ENCODE measurements at regions not wholly inside any gene's neighbourhood (a gene's known extent, or its start where the extent isn't known, plus 50 kb on each side); places are given as distances from the start of the nearest gene placed in this dataset.
"Not testable (repeated sequence)": the region's sequence is repeated elsewhere in the genome, so short reads cannot be mapped to it uniquely, and the experiment has no call there.

- DNase-seq (ENCODE audit: low read depth in 2 of 2), result no peak
Observed at GRCh38 chr4:66035701-66036100, 365.4 kb upstream of the EPHA5 start.

DNA sequence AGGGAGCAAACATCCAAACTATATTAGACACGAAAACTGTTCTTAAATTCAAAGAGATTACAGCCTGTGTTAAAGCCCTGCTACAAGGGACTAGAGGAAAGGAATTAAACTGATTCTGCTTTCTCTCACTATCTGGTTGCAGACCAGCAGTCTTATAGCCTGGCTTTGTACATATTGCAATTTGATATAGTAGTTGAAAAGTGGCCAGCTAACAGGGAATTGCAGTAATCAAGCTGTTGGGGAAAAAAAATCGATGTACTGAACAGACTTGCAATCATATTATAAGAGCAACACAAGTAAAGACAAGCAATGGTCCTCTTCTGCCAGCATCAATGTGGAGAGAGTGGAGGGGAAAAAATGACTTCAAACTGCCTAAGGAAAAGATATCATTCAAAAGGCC is 364.4 kb upstream of the EPHA5 start:
- no peak for DNase-seq (ENCODE audit: low read depth in 2 of 2)

GRCh38 chr4:66034262-66034661 is 364.0 kb upstream of the EPHA5 start:
- DNase-seq (ENCODE audit: low read depth in 2 of 2), result no peak

DNA sequence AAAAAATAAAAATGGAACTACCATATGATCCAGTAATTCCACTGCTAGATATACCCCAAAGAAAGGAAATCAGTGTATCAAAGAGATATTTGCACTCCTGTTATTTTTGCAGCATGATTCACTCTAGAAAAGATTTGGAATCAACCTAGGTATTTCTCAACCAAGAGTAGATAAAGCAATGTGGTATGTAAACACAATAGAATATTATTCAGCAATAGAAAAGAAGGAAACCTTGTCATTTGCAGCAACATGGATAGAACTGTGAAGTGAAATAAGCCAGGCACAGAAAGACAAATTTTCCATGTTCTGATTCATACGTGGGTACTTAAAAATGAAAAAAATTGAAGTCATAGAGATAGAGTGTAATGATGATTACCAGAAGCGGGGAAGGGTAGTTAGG is 362.3 kb upstream of the EPHA5 start:
- DNase-seq (ENCODE audit: low read depth in 2 of 2), result no peak

- DNase-seq (ENCODE audit: low read depth in 2 of 2), result no peak
Observed at GRCh38 chr4:66028668-66029067, 358.4 kb upstream of the EPHA5 start.

DNA sequence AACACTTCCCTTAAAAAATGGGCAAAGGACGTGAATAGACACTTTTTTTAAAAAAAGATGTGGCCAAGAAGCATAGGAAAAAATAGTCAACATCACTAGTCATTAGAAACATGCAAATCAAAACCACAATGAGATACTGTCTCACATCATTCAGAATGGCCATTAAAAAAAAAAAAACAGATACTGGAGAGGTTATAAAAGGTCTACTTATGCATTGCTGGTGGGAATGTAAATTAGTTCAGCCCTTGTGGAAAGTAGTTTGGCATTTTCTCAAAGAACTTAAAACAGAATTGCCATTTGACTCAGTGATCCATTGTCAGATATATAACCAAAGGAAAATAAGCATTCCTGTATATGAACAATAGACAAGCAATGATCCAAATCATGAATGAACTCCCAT is 352.8 kb upstream of the EPHA5 start:
- no peak for DNase-seq (ENCODE audit: low read depth in 2 of 2)

DNA sequence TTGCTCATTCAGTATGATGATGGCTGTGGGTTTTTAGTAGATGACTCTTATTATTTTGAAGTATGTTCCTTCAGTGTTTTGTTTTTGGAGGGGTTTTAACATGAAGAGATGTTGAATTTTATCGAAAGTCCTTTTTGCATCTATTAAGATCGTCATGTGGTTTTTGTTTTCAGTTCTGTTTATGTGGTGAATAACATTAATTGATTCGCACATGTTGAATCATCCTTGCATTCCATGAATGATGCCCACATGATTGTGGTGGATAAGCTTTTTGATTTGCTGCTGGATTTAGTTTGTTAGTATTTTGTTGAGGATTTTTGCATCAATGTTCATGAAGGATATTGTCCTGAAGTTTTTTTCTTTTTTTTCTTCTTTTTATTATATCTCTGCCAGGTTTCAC is 347.4 kb upstream of the EPHA5 start:
- DNase-seq (ENCODE audit: low read depth in 2 of 2), result no peak

DNA sequence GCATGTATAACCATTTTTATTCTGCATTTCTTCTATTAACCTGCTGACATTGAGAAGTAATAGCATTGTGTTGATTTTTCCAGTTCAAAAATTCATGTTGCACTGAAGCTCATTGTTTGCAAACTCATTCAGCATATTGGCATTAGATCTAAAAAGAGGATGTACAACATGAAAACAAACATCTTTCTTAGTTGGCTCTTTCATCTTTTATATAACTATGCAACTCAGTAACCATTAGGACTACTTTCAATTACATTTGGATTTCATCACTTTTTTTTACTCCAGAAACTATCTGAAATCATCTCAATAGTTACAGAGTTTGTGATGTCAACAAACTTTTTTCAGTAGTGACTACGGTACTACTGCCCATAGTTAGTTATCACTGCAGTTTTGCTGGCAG is 346.0 kb upstream of the EPHA5 start:
- no peak for DNase-seq (ENCODE audit: low read depth in 2 of 2)

DNA sequence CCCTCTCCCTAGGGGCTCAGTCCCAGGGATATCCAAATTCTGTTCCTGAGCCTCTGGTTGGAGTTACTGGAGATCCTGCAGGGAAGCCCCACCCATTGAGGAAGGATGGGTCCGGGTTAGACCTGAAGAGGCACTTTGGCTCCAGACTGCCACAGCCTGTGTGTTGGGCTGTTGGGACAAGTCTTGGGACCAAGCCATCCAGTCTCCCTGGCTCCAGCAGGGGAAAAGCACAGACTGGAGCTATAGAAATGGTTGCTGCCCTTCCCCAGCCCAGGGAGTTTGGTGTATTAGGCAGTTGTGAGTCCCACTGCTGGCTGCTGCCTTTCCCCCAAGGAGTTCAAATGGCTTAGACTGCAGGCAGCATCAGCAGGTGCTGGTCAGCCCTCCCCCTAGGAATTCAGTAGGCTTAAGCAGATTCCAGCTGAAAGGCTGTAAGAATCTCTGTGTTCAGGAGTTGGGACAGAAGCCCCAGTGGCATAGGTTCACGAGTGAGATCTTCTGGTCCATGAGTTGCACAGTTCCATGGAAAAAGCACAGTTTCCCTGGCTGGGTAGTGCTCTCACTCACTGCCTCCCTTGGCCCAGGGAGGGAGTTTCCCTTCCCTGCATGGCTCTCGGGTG is 344.0 kb upstream of the EPHA5 start:
- no peak for DNase-seq (ENCODE audit: low read depth in 2 of 2)

GRCh38 chr4:66000510-66001117 is 330.3 kb upstream of the EPHA5 start:
- DNase-seq (ENCODE audit: low read depth in 2 of 2), result peak; percentile 8 to 14

DNA sequence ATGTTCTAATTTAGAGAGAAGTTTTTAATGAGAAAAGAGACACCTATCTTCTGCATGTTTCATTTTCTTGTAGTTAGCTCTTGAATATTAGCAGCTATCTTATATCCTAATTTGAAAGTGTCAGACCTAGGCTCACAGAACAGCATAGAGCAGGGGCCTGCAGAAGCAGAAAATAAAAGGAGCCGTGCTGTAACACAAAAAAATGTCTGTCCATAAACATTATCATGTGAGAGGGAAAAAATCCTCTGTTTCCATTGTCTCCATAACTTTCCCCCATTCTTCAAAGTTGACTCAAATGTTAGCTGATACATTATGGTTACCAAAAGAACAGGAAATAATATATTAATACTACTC is 329.2 kb upstream of the EPHA5 start:
- DNase-seq (ENCODE audit: low read depth in 2 of 2), result no peak

DNA sequence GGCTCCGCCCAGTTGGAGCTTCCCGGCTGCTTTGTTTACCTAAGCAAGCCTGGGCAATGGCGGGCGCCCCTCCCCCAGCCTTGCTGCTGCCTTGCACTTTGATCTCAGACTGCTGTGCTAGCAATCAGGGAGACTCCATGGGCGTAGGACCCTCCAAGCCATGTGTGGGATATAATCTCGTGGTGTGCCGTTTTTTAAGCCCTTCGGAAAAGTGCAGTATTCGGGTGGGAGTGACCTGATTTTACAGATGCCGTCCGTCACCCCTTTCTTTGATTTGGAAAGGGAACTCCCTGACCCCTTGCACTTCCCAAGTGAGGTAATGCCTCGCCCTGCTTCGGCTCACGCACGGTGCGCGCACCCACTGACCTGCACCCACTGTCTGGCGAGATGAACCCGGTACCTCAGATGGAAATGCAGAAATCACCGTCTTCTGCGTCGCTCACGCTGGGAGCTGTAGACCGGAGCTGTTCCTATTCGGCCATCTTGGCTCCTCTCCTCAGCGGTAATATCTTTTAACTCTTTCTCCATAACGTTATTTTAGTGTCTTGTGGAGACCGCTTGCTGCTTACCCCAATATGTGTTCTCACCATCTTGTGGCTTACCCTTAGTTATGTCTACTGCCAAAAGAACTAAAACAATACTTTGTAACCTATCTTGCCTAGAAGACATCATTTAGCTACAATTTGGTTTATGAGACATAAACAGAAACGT is 328.7 kb upstream of the EPHA5 start:
- not testable (repeated sequence) for DNase-seq (ENCODE audit: low read depth in 2 of 2)

- DNase-seq (ENCODE audit: low read depth in 2 of 2), result no peak
Observed at GRCh38 chr4:65983061-65983460, 312.8 kb upstream of the EPHA5 start.

DNA sequence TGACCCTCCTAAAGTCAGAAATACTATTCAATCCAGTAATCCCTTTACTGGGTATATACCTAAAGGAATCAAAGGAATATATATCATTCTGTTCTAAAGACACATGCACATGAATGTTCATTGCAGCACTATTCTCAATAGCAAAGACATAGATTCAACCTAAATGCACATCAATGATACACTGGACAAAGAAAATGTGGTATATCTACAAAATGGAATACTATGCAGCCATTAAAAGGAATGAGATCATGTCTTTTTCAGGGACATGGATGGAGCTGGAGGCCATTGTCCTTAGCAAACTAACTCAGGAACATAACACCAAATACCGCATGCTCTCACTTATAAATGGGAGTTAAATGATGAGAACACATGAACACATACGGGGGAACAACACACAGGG is 306.0 kb upstream of the EPHA5 start:
- DNase-seq (ENCODE audit: low read depth in 2 of 2), result no peak

DNA sequence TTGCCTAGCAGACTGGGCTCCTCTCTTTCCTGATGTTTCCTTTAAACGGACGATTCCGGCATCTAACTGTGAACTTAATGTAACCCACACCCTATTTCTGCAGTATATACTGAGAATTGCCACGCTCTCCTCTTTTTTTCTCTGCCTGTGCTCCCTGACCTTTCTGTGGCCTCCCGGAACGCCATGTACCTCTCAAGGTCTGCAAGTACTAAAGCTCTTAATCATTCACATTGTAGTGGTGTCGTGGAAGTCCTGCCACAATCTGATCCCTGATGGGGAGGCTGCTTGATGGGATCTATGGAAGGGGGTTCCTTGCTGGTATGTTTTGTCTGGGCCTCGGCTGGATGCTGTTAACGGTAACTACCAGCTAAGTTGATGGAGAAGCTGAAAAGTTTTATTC is 302.9 kb upstream of the EPHA5 start:
- DNase-seq (ENCODE audit: low read depth in 2 of 2), result no peak

GRCh38 chr4:65971686-65972085 is 301.4 kb upstream of the EPHA5 start:
- no peak for DNase-seq (ENCODE audit: low read depth in 2 of 2)

- DNase-seq (ENCODE audit: low read depth in 2 of 2), result no peak
Observed at GRCh38 chr4:65968831-65969558, 298.7 kb upstream of the EPHA5 start.

DNA sequence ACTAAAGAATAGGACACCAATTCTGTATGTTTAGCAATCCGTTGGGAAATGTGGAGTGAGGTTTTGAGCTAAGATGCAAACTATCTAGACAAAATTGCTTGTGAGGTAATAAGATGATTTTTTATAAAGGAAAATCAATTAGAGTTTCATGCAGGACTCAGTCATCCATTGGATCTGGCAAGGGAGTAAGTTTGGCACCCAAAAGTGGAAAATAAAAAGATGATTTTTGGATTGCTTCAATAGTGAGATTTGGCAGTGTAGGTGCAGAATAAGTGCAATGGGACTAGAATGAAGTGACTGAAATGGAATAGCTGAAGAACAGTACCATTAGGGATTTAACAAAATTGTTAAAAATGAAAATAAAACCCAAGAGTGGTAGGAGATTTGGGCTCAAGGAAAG is 290.5 kb upstream of the EPHA5 start:
- DNase-seq (ENCODE audit: low read depth in 2 of 2), result no peak

DNA sequence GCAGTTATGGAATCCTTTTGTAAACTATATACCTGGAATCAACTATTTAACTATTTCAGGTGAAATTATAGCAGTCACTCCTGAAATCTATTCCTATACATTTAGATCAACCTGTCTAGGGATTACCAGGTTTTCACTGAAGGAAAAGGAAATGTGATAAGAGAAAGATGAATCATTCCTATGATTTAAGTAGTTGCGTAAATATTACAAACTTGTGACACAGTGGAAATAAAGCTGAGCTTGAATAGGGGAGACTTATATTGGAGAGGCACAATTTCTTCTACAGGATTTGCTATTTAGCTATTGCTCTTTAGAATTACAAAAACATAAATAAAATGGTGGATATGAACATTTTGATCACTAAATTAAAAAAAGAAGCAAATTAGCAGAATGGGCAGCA is 284.1 kb upstream of the EPHA5 start:
- no peak for DNase-seq (ENCODE audit: low read depth in 2 of 2)

DNA sequence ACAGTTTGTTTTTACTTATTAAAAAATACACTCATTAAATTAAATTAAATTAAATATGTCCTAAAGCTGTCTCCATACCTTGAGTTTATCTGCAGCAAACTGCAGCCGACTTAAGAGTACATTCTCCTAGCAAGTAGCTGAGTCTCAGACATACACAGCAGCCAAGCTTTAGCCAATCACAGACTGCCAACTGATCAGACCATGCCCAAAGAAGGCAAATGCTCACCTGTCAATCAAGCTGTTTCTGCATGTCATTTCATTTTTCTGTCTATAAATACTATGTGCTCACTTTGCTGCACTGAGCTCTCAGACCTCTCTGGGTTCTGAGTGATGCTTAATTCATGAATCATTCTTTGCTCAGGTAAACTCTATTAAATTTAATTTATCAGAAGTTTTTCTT is 280.9 kb upstream of the EPHA5 start:
- no peak for DNase-seq (ENCODE audit: low read depth in 2 of 2)

DNA sequence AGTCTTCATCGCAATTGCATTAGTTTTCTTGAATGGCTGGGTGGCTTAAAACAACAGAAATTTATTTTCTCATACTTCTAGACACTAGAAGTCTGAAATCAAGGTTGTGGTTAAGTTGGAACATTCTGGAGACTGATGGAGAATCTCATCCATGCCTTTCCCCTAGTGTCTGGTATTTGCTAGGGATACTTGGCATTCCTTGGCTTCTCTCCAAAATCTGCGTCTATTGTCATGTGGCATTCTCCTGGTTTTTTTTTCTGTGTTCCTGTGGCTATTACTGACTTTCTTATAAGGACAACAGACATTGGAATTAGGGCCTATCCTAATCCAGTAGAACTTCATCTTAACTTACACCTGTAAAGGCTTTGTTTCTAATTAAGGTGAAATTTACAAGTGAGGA is 272.8 kb upstream of the EPHA5 start:
- DNase-seq (ENCODE audit: low read depth in 2 of 2), result peak; percentile 12 to 24

DNA sequence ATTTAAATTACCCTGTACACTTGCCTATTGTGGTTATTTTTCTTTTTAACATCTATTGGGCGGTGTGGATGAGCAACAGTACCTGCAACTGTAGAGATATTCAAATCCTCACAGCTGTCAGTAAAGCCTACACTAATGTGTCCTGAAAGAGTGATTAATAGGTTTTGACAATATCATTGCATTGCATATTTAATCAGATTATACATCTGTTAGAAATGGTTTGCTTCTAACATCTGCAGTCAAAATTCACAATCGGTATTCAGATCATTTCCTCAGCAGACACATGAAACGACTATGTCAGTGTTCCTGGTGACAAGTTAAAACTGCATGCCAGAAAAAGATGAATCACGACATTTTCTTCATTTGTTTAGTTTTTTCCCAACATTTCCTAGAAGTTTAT is 254.6 kb upstream of the EPHA5 start:
- DNase-seq (ENCODE audit: low read depth in 2 of 2), result no peak

- DNase-seq (ENCODE audit: low read depth in 2 of 2), result no peak
Observed at GRCh38 chr4:65923616-65924015, 253.3 kb upstream of the EPHA5 start.
